ENCODE measurements at regions not wholly inside any gene's neighbourhood (a gene's known extent, or its start where the extent isn't known, plus 50 kb on each side); places are given as distances from the start of the nearest gene placed in this dataset.

DNA sequence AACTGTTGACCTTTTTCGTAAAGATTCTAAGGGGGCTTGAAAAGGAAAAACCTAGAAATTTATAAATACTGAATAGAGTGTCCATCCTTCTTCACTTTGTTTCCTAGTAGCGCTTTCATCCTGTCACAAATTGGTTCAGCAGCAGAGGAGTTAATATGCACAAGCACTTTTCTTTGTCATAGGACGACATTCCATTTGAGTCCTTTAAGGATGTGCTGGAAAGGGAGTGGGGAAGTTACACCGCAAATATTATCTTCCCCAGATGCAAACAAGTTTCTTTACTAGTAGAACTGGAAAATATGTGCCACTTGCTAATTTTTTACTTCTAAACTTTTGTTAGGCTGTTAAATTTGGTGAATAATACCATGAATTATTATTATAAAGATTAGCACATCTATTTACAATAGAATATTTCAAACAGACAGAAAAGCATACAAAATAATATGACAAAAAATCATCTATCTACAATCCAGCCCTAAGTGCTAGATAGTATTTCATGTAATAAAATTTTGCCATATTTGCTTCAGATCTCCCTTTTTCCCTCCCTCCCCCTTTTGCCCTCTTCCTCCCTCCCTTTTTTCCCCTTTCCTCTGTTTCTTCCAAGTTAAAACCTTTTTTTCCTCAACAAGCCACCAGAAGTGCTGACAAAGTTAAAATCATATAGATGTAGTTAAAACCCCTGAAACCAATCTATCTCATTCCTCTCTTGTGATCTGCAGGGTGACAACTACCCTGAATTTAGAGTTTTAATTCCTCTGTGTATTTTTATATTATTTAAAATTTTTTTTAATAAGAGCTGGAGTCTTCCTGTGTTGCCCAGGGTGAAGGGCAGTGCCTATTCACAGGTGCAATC is 50.5 kb upstream of the MAP4K3 start:
- Histone ChIP-seq H3K27ac (ENCODE audit: low read depth, low read length) (no peak overlapping the region), H3K4me1 (ENCODE audit: control insufficient read depth, low read depth, low read length) (no peaks in the 10 kb centered on the region), H2BK5ac (ENCODE audit: low read length) (no peak overlapping the region), H2BK15ac (replicated peaks; ENCODE audit: low read depth) (no peak overlapping the region), H2BK120ac (ENCODE audit: low read depth, low read length) (no peak overlapping the region), H3K4me3 (ENCODE audit: low read length) (no peak overlapping the region), H3K36me3 (ENCODE audit: control insufficient read depth, insufficient read depth, low read length) (no peaks in the 10 kb centered on the region), H3K9ac (ENCODE audit: low read length) (no peak overlapping the region), H3K56ac (ENCODE audit: low read length) (no peak overlapping the region), H2AK5ac (ENCODE audit: low read length) (no peak overlapping the region), H3K27me3 (ENCODE audit: insufficient read depth, low read length, poor library complexity) (no peaks in the 10 kb centered on the region), H4K8ac (ENCODE audit: low read depth, low read length) (no peak overlapping the region), H4K5ac (ENCODE audit: low read length) (no peak overlapping the region), H3K79me1 (ENCODE audit: low read length) (no peaks in the 10 kb centered on the region), H3K4ac (ENCODE audit: low read depth, low read length) (no peak overlapping the region), H3K4me2 (ENCODE audit: low read length) (no peak overlapping the region), H3K18ac (ENCODE audit: low read length) (no peak overlapping the region), H3K23ac (ENCODE audit: low read length) (no peak overlapping the region), H3K79me2 (ENCODE audit: control insufficient read depth, insufficient read depth, low read length) (no peaks in the 10 kb centered on the region)
- no CpG with 5 or more reads among the region's 4 CpGs for WGBS (ENCODE audit: extremely low coverage, insufficient coverage, low lambda C conversion rate)
- peak; percentile 22 for DNase-seq

DNA sequence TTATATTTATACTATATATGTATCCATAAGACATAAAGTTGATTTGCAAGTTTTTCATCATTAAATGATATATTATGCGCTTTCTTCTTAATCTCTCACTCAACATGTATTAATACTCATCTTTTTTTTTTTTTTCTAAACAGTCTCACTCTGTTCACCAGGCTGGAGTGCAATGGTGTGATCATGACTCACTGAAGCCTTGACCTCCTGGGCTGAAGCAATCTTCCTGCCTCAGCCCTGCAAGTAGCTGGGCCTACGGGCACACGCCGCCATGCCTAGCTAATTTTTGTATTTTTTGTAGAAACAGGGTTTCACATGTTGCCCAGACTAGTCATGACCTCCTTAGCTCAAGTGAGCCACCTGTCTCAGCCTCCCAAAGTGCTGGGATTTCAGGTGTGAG is 51.4 kb upstream of the MAP4K3 start:
- no CpG with 5 or more reads among the region's 4 CpGs for WGBS (ENCODE audit: extremely low coverage, insufficient coverage, low lambda C conversion rate)
- H3K79me2 ChIP-seq (ENCODE audit: control insufficient read depth, insufficient read depth, low read length): no peaks in the 10 kb centered on the region
- no peak overlapping the region for H2BK5ac ChIP-seq (ENCODE audit: low read length)
- H4K8ac ChIP-seq (ENCODE audit: low read depth, low read length): no peak overlapping the region
- H3K4me3 ChIP-seq (ENCODE audit: low read length): no peak overlapping the region
- H2BK120ac ChIP-seq (ENCODE audit: low read depth, low read length): no peak overlapping the region
- H3K9ac ChIP-seq (ENCODE audit: low read length): no peak overlapping the region
- no peak overlapping the region for H2BK15ac ChIP-seq (replicated peaks; ENCODE audit: low read depth)
- no peak for DNase-seq
- H3K4me2 ChIP-seq (ENCODE audit: low read length): no peak overlapping the region
- no peak overlapping the region for H3K27ac ChIP-seq (ENCODE audit: low read depth, low read length)
- H3K79me1 ChIP-seq (ENCODE audit: low read length): no peaks in the 10 kb centered on the region
- H2AK5ac ChIP-seq (ENCODE audit: low read length): no peak overlapping the region
- no peak overlapping the region for H3K23ac ChIP-seq (ENCODE audit: low read length)
- H3K4ac ChIP-seq (ENCODE audit: low read depth, low read length): no peak overlapping the region
- H4K5ac ChIP-seq (ENCODE audit: low read length): no peak overlapping the region
- H3K36me3 ChIP-seq (ENCODE audit: control insufficient read depth, insufficient read depth, low read length): no peaks in the 10 kb centered on the region
- no peak overlapping the region for H3K18ac ChIP-seq (ENCODE audit: low read length)
- no peak overlapping the region for H3K56ac ChIP-seq (ENCODE audit: low read length)
- no peaks in the 10 kb centered on the region for H3K4me1 ChIP-seq (ENCODE audit: control insufficient read depth, low read depth, low read length)
- H3K27me3 ChIP-seq (ENCODE audit: insufficient read depth, low read length, poor library complexity): no peaks in the 10 kb centered on the region

DNA sequence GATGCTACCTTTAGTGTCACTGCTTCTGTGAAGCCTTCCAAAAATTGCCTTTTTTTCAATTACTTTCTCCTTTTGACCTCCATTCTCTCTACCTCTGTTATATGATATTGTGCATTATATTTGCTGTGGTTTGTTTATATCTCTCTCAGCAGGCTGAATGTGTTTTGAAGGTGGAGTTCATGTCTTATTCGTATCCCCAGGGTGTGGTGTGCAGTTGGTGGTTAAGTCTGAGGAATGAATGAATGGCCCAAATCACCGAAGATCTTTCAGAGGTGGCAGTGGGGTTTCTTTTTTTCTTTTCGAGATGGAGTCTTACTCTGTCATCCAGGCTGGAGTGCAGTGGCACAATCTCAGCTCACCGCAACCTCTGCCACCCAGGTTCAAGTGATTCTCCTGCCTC is 53.5 kb upstream of the MAP4K3 start:
- Histone ChIP-seq H2BK5ac (ENCODE audit: low read length) (no peak overlapping the region), H4K8ac (ENCODE audit: low read depth, low read length) (no peak overlapping the region), H2AK5ac (ENCODE audit: low read length) (no peak overlapping the region), H2BK15ac (replicated peaks; ENCODE audit: low read depth) (no peak overlapping the region), H3K27me3 (ENCODE audit: insufficient read depth, low read length, poor library complexity) (no peaks in the 10 kb centered on the region), H3K79me2 (ENCODE audit: control insufficient read depth, insufficient read depth, low read length) (no peaks in the 10 kb centered on the region), H3K56ac (ENCODE audit: low read length) (no peak overlapping the region), H3K4ac (ENCODE audit: low read depth, low read length) (no peak overlapping the region), H3K4me1 (ENCODE audit: control insufficient read depth, low read depth, low read length) (peaks cover 4% of the 10 kb centered on the region), H4K5ac (ENCODE audit: low read length) (no peak overlapping the region), H3K79me1 (ENCODE audit: low read length) (no peaks in the 10 kb centered on the region), H3K23ac (ENCODE audit: low read length) (no peak overlapping the region), H3K4me3 (ENCODE audit: low read length) (no peak overlapping the region), H3K4me2 (ENCODE audit: low read length) (no peak overlapping the region), H3K27ac (ENCODE audit: low read depth, low read length) (no peak overlapping the region), H3K18ac (ENCODE audit: low read length) (no peak overlapping the region), H2BK120ac (ENCODE audit: low read depth, low read length) (no peak overlapping the region), H3K36me3 (ENCODE audit: control insufficient read depth, insufficient read depth, low read length) (no peaks in the 10 kb centered on the region), H3K9ac (ENCODE audit: low read length) (no peak overlapping the region)
- no peak for DNase-seq
- no CpG with 5 or more reads among the region's 4 CpGs for WGBS (ENCODE audit: extremely low coverage, insufficient coverage, low lambda C conversion rate)

DNA sequence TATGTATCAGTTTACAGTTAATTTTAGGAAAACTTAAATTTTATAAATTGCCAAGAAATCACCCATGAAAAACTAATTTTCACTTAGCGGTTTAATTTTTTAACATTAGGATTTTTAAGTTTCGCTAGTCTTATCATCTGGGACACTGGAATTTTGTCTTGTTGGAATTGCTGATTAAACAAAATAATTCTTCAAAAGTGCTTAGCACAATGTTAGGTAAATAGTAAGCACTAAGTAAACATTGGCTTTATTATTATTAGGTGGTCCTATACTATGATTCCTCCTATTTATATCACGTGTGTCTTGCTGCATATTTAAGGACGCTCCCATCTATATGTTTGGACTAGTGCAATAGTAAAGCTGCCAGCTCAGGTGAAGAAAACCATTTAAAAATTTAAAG is 54.6 kb upstream of the MAP4K3 start:
- WGBS (ENCODE audit: extremely low coverage, insufficient coverage, low lambda C conversion rate): no CpG with 5 or more reads among the region's 4 CpGs
- H3K4me3 ChIP-seq (ENCODE audit: low read length): no peak overlapping the region
- no peak overlapping the region for H3K4me2 ChIP-seq (ENCODE audit: low read length)

DNA sequence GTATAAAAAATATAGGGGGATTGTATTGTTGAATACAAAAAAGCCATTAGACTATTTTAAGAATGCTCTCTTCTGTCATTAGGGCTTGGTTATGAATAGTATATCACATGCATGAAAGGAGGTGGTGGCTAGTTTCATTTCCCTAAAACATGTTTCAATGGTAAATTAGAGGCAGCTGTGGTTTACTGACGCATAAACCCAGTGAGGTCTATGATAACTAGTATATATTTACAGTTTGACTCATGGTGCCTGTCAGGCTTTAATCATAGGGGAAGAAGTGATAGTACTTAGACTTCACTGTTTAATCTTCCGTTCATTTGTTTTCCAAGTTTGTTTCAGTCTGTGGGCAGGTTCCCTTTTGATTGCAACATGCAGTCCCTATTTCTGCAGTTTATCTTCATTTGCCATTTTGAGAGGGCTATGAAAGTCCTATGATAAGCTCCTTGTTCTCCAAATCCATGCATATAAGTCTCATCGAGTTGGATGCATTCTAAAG is 55.1 kb upstream of the MAP4K3 start:
- no CpG with 5 or more reads among the region's 3 CpGs for WGBS (ENCODE audit: extremely low coverage, insufficient coverage, low lambda C conversion rate)

More for the DNA sequence above, 54.6 kb upstream of the MAP4K3 start:
- H3K4me1 ChIP-seq (ENCODE audit: control insufficient read depth, low read depth, low read length): peaks cover 4% of the 10 kb centered on the region
- no peaks in the 10 kb centered on the region for H3K79me2 ChIP-seq (ENCODE audit: control insufficient read depth, insufficient read depth, low read length)
- H3K18ac ChIP-seq (ENCODE audit: low read length): no peak overlapping the region
- H3K27ac ChIP-seq (ENCODE audit: low read depth, low read length): no peak overlapping the region
- no peak overlapping the region for H2BK15ac ChIP-seq (replicated peaks; ENCODE audit: low read depth)
- no peak for DNase-seq
- no peaks in the 10 kb centered on the region for H3K36me3 ChIP-seq (ENCODE audit: control insufficient read depth, insufficient read depth, low read length)
- H3K79me1 ChIP-seq (ENCODE audit: low read length): no peaks in the 10 kb centered on the region
- no peak overlapping the region for H4K8ac ChIP-seq (ENCODE audit: low read depth, low read length)
- no peak overlapping the region for H3K56ac ChIP-seq (ENCODE audit: low read length)
- H2BK5ac ChIP-seq (ENCODE audit: low read length): no peak overlapping the region
- no peak overlapping the region for H4K5ac ChIP-seq (ENCODE audit: low read length)
- H3K23ac ChIP-seq (ENCODE audit: low read length): no peak overlapping the region
- H2AK5ac ChIP-seq (ENCODE audit: low read length): no peak overlapping the region
- no peak overlapping the region for H3K4ac ChIP-seq (ENCODE audit: low read depth, low read length)
- H3K27me3 ChIP-seq (ENCODE audit: insufficient read depth, low read length, poor library complexity): no peaks in the 10 kb centered on the region
- H2BK120ac ChIP-seq (ENCODE audit: low read depth, low read length): no peak overlapping the region
- H3K9ac ChIP-seq (ENCODE audit: low read length): no peak overlapping the region

DNA sequence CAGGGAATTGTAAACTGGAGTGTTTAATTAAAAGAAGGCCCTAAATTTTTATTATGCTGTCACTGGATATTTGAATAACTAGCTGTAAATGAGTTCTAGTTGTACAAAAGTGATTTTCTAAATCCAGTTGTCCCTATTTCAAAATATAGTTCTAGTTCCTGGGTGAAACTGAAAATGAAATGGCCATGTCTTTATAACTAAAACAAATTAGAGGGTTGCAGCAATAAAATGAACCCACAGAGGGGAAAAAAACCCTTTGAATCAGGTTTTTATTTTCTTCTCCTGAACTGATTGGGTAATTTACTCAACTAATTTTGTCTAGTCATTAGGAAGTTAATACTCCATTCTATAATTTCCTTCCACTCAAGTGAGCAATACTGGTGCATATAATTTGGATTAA is 55.6 kb upstream of the MAP4K3 start:
- Histone ChIP-seq H3K79me2 (ENCODE audit: control insufficient read depth, insufficient read depth, low read length) (no peaks in the 10 kb centered on the region), H3K4me2 (ENCODE audit: low read length) (no peak overlapping the region), H3K4me1 (ENCODE audit: control insufficient read depth, low read depth, low read length) (peaks cover 4% of the 10 kb centered on the region), H3K27ac (ENCODE audit: low read depth, low read length) (no peak overlapping the region), H3K36me3 (ENCODE audit: control insufficient read depth, insufficient read depth, low read length) (no peaks in the 10 kb centered on the region), H2BK5ac (ENCODE audit: low read length) (no peak overlapping the region), H3K9ac (ENCODE audit: low read length) (no peak overlapping the region), H3K79me1 (ENCODE audit: low read length) (no peaks in the 10 kb centered on the region), H3K4me3 (ENCODE audit: low read length) (no peak overlapping the region), H4K5ac (ENCODE audit: low read length) (no peak overlapping the region), H2BK120ac (ENCODE audit: low read depth, low read length) (no peak overlapping the region), H2AK5ac (ENCODE audit: low read length) (no peak overlapping the region), H3K4ac (ENCODE audit: low read depth, low read length) (no peak overlapping the region), H4K8ac (ENCODE audit: low read depth, low read length) (no peak overlapping the region), H3K23ac (ENCODE audit: low read length) (no peak overlapping the region), H2BK15ac (replicated peaks; ENCODE audit: low read depth) (no peak overlapping the region), H3K56ac (ENCODE audit: low read length) (no peak overlapping the region), H3K27me3 (ENCODE audit: insufficient read depth, low read length, poor library complexity) (no peaks in the 10 kb centered on the region), H3K18ac (ENCODE audit: low read length) (no peak overlapping the region)
- DNase-seq: no peak

More for the DNA sequence above, 55.1 kb upstream of the MAP4K3 start:
- H2BK15ac ChIP-seq (replicated peaks; ENCODE audit: low read depth): no peak overlapping the region
- no peaks in the 10 kb centered on the region for H3K27me3 ChIP-seq (ENCODE audit: insufficient read depth, low read length, poor library complexity)
- H3K36me3 ChIP-seq (ENCODE audit: control insufficient read depth, insufficient read depth, low read length): no peaks in the 10 kb centered on the region
- H2BK120ac ChIP-seq (ENCODE audit: low read depth, low read length): no peak overlapping the region
- no peak overlapping the region for H4K8ac ChIP-seq (ENCODE audit: low read depth, low read length)
- H3K4me1 ChIP-seq (ENCODE audit: control insufficient read depth, low read depth, low read length): peaks cover 4% of the 10 kb centered on the region
- no peak overlapping the region for H3K23ac ChIP-seq (ENCODE audit: low read length)
- H3K4ac ChIP-seq (ENCODE audit: low read depth, low read length): no peak overlapping the region
- H3K18ac ChIP-seq (ENCODE audit: low read length): no peak overlapping the region
- no peaks in the 10 kb centered on the region for H3K79me1 ChIP-seq (ENCODE audit: low read length)
- H3K9ac ChIP-seq (ENCODE audit: low read length): no peak overlapping the region
- H4K5ac ChIP-seq (ENCODE audit: low read length): no peak overlapping the region
- H3K4me3 ChIP-seq (ENCODE audit: low read length): no peak overlapping the region
- no peak overlapping the region for H2BK5ac ChIP-seq (ENCODE audit: low read length)
- no peak overlapping the region for H3K4me2 ChIP-seq (ENCODE audit: low read length)
- no peak overlapping the region for H3K56ac ChIP-seq (ENCODE audit: low read length)
- H2AK5ac ChIP-seq (ENCODE audit: low read length): no peak overlapping the region
- H3K27ac ChIP-seq (ENCODE audit: low read depth, low read length): no peak overlapping the region
- DNase-seq: no peak
- H3K79me2 ChIP-seq (ENCODE audit: control insufficient read depth, insufficient read depth, low read length): no peaks in the 10 kb centered on the region
